ENCODE measurements at regions not wholly inside any gene's neighbourhood (a gene's known extent, or its start where the extent isn't known, plus 50 kb on each side); places are given as distances from the start of the nearest gene placed in this dataset.

DNA sequence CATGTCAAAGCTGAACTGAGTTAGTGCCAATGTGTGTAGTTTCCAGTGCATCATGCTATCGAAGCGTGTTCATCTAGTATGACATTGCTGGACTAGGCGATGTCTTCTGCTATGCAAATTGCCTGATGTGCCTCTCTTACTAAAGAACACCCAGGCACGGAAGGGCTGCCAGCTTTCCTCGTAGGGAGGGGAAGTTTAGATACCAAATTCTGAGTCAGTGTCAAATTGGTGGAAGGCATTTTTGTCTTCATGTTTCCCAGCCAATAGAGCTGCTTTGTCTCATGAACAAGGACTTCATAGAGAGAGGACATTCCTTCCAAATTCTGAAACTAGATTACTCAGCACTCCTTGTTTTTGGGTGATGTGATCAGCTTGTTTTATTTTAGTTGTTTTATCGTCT is 320.1 kb downstream of the BTBD3 start:
- Mint-ChIP-seq H3K36me3 (no peaks in the 10 kb centered on the region), H3K9me3 (no peaks in the 10 kb centered on the region), H3K4me1 (no peaks in the 10 kb centered on the region), H3K27me3 (ENCODE audit: low read depth) (no peaks in the 10 kb centered on the region), H3K4me3 (no peak overlapping the region), H3K27ac (no peak overlapping the region)
- ChIA-PET CTCF (no interaction called here), POLR2A (no interaction called here)
- DNase-seq (ENCODE audit: low spot score) (no peak), ATAC-seq (no peak)
- TF ChIP-seq ZNF263 (CRISPR knock-in tag; IDR thresholded peaks at IDR 0.05; ENCODE audit: low read depth) (no peak), NR3C1 (CRISPR knock-in tag; conservative IDR thresholded peaks at IDR 0.05; ENCODE audit: low read depth) (no peak), TCF7 (CRISPR knock-in tag; IDR thresholded peaks at IDR 0.05; ENCODE audit: low read depth) (no peak), CREB1 (CRISPR knock-in tag; IDR thresholded peaks at IDR 0.05) (no peak), FOXP1 (CRISPR knock-in tag; IDR thresholded peaks at IDR 0.05; ENCODE audit: borderline replicate concordance) (no peak), ZNF423 (CRISPR knock-in tag; IDR thresholded peaks at IDR 0.05) (no peak)
- TF ChIP-seq, protein P1, sequence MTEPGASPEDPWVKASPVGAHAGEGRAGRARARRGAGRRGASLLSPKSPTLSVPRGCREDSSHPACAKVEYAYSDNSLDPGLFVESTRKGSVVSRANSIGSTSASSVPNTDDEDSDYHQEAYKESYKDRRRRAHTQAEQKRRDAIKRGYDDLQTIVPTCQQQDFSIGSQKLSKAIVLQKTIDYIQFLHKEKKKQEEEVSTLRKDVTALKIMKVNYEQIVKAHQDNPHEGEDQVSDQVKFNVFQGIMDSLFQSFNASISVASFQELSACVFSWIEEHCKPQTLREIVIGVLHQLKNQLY (CRISPR knock-in tag; IDR thresholded peaks at IDR 0.05), result no peak
- TF ChIP-seq, protein P2, sequence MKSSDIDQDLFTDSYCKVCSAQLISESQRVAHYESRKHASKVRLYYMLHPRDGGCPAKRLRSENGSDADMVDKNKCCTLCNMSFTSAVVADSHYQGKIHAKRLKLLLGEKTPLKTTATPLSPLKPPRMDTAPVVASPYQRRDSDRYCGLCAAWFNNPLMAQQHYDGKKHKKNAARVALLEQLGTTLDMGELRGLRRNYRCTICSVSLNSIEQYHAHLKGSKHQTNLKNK (CRISPR knock-in tag; IDR thresholded peaks at IDR 0.05), result no peak
- TF ChIP-seq, protein P3, sequence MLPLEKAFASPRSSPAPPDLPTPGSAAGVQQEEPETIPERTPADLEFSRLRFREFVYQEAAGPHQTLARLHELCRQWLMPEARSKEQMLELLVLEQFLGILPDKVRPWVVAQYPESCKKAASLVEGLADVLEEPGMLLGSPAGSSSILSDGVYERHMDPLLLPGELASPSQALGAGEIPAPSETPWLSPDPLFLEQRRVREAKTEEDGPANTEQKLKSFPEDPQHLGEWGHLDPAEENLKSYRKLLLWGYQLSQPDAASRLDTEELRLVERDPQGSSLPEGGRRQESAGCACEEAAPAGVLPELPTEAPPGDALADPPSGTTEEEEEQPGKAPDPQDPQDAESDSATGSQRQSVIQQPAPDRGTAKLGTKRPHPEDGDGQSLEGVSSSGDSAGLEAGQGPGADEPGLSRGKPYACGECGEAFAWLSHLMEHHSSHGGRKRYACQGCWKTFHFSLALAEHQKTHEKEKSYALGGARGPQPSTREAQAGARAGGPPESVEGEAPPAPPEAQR (CRISPR knock-in tag; IDR thresholded peaks at IDR 0.05), result no peak

DNA sequence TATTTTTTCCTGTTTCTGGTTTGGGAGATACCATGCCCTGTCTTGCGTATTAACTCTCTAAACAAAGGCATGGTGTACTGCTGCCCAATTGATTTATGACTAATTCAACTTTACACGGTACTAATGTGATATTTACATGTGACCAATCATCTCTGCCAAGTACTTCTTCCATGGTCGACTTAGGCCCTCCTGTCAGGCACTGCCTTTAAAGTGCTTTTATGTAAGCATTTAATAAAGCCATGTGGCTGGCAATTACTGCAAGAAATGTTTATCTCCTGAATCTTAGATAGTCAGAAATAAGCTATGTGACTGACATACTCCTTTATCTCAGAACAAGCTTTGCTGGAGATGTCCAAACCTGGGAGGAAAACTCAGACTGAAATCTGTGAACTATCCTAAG is 323.4 kb downstream of the BTBD3 start:
- Mint-ChIP-seq H3K4me3 (no peak overlapping the region), H3K27me3 (ENCODE audit: low read depth) (no peaks in the 10 kb centered on the region), H3K9me3 (no peaks in the 10 kb centered on the region), H3K36me3 (no peaks in the 10 kb centered on the region), H3K4me1 (no peaks in the 10 kb centered on the region), H3K27ac (no peak overlapping the region)
- ATAC-seq, result no peak
- TF ChIP-seq, protein P4, sequence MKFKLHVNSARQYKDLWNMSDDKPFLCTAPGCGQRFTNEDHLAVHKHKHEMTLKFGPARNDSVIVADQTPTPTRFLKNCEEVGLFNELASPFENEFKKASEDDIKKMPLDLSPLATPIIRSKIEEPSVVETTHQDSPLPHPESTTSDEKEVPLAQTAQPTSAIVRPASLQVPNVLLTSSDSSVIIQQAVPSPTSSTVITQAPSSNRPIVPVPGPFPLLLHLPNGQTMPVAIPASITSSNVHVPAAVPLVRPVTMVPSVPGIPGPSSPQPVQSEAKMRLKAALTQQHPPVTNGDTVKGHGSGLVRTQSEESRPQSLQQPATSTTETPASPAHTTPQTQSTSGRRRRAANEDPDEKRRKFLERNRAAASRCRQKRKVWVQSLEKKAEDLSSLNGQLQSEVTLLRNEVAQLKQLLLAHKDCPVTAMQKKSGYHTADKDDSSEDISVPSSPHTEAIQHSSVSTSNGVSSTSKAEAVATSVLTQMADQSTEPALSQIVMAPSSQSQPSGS (CRISPR knock-in tag; IDR thresholded peaks at IDR 0.05; ENCODE audit: borderline replicate concordance, low read depth), result no peak
- TF ChIP-seq, protein P5, sequence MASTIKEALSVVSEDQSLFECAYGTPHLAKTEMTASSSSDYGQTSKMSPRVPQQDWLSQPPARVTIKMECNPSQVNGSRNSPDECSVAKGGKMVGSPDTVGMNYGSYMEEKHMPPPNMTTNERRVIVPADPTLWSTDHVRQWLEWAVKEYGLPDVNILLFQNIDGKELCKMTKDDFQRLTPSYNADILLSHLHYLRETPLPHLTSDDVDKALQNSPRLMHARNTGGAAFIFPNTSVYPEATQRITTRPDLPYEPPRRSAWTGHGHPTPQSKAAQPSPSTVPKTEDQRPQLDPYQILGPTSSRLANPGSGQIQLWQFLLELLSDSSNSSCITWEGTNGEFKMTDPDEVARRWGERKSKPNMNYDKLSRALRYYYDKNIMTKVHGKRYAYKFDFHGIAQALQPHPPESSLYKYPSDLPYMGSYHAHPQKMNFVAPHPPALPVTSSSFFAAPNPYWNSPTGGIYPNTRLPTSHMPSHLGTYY (CRISPR knock-in tag; IDR thresholded peaks at IDR 0.05), result no peak
- TF ChIP-seq CREM (CRISPR knock-in tag; IDR thresholded peaks at IDR 0.05) (no peak), ZNF263 (CRISPR knock-in tag; IDR thresholded peaks at IDR 0.05; ENCODE audit: low read depth) (no peak), TP53 (CRISPR knock-in tag; IDR thresholded peaks at IDR 0.05) (no peak), TEAD4 (CRISPR knock-in tag; IDR thresholded peaks at IDR 0.05) (no peak), IRF2 (CRISPR knock-in tag; IDR thresholded peaks at IDR 0.05; ENCODE audit: borderline replicate concordance, low read depth) (no peak), TCF7 (CRISPR knock-in tag; IDR thresholded peaks at IDR 0.05; ENCODE audit: low read depth) (no peak), KAT7 (CRISPR knock-in tag; IDR thresholded peaks at IDR 0.05; ENCODE audit: borderline replicate concordance) (no peak), PRRX2 (CRISPR knock-in tag; IDR thresholded peaks at IDR 0.05) (no peak)
- TF ChIP-seq, protein P6, sequence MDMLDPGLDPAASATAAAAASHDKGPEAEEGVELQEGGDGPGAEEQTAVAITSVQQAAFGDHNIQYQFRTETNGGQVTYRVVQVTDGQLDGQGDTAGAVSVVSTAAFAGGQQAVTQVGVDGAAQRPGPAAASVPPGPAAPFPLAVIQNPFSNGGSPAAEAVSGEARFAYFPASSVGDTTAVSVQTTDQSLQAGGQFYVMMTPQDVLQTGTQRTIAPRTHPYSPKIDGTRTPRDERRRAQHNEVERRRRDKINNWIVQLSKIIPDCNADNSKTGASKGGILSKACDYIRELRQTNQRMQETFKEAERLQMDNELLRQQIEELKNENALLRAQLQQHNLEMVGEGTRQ (CRISPR knock-in tag; IDR thresholded peaks at IDR 0.05), result no peak
- DNase-seq (ENCODE audit: low spot score), result no peak
- ChIA-PET POLR2A (no interaction called here), CTCF (no interaction called here)

Data from WTC11 (cell line).